Bronchial epithelial cell (primary cell): ENCODE measurements at regions not wholly inside any gene's neighbourhood (a gene's known extent, or its start where the extent isn't known, plus 50 kb on each side); places are given as distances from the start of the nearest gene placed in this dataset.
A peak's percentile ranks its signal among the peaks of the same experiment; 100 is the strongest.
"Not testable (repeated sequence)": the region's sequence is repeated elsewhere in the genome, so short reads cannot be mapped to it uniquely, and the experiment has no call there.

ENCODE experiments used
- DNase-seq: peaks from one replicate; pipeline ENCODE4 v3.0.0-alpha.2; 2010; ENCODE audit warnings: low read depth
- FAIRE-seq: peaks from 2 replicates; lab custom pipeline; 2011; peaks lifted over from hg19 to GRCh38; lab: Jason Lieb, UNC
- H3K27me3 ChIP-seq: 2 replicates; pipeline ENCODE4 v1.5.1; 2011; ENCODE audit warnings: low read length; ENCODE audit not compliant: control insufficient read depth, insufficient read depth
- H3K36me3 ChIP-seq: 2 replicates; pipeline ENCODE4 v1.5.1; 2011; ENCODE audit warnings: low read length; ENCODE audit not compliant: control insufficient read depth, insufficient read depth
- H3K4me3 ChIP-seq: 2 replicates; pipeline ENCODE4 v1.5.1; 2011; ENCODE audit warnings: mild to moderate bottlenecking, low read depth, low read length, control low read depth
- CTCF ChIP-seq: IDR thresholded peaks from 2 replicates; pipeline ENCODE4 v1.5.1; 2011; ENCODE audit warnings: mild to moderate bottlenecking, moderate library complexity, low read length, control low read depth, inconsistent platforms; ENCODE audit not compliant: insufficient read depth, severe bottlenecking

GRCh38 chr4:33989820-33990443, 2254.4 kb downstream of the ARAP2 start:
- H3K4me3 ChIP-seq, result no peak overlapping the region

GRCh38 chr4:33996075-33996718, 2248.1 kb downstream of the ARAP2 start:
- no peaks in the 10 kb centered on the region for H3K27me3 ChIP-seq
- no peak for TF ChIP-seq CTCF
- FAIRE-seq (no peak), DNase-seq (peak; percentile 21)
- H3K36me3 ChIP-seq, result no peaks in the 10 kb centered on the region
- no peak overlapping the region for H3K4me3 ChIP-seq

More at GRCh38 chr4:33989820-33990443, 2254.4 kb downstream of the ARAP2 start:
- no peak for TF ChIP-seq CTCF
- Histone ChIP-seq H3K36me3 (no peaks in the 10 kb centered on the region), H3K27me3 (no peaks in the 10 kb centered on the region)
- FAIRE-seq, result no peak
- no peak for DNase-seq

GRCh38 chr4:33998291-33998690, 2246.0 kb downstream of the ARAP2 start:
- Histone ChIP-seq H3K36me3 (no peaks in the 10 kb centered on the region), H3K27me3 (no peaks in the 10 kb centered on the region), H3K4me3 (no peak overlapping the region)
- peak; percentile 47 for DNase-seq
- no peak for FAIRE-seq
- TF ChIP-seq CTCF, result no peak

- TF ChIP-seq CTCF, result no peak
- FAIRE-seq (no peak), DNase-seq (no peak)
- no peak overlapping the region for H3K4me3 ChIP-seq
- H3K27me3 ChIP-seq, result no peaks in the 10 kb centered on the region
- H3K36me3 ChIP-seq, result no peaks in the 10 kb centered on the region
These were observed 2244.0 kb downstream of the ARAP2 start for GRCh38 chr4:34000356-34000755.

- DNase-seq, H3K36me3 ChIP-seq, H3K4me3 ChIP-seq, FAIRE-seq, H3K27me3 ChIP-seq: not testable (repeated sequence)
These were observed 2237.8 kb downstream of the ARAP2 start for GRCh38 chr4:34006540-34006939.

GRCh38 chr4:34009951-34010350, 2234.4 kb downstream of the ARAP2 start:
- DNase-seq, result peak; percentile 62
- no peaks in the 10 kb centered on the region for H3K27me3 ChIP-seq
- no peak overlapping the region for H3K4me3 ChIP-seq
- TF ChIP-seq CTCF, result no peak
- no peak for FAIRE-seq
- H3K36me3 ChIP-seq, result no peaks in the 10 kb centered on the region
